ENCODE measurements at regions not wholly inside any gene's neighbourhood (a gene's known extent, or its start where the extent isn't known, plus 50 kb on each side); places are given as distances from the start of the nearest gene placed in this dataset.

DNA sequence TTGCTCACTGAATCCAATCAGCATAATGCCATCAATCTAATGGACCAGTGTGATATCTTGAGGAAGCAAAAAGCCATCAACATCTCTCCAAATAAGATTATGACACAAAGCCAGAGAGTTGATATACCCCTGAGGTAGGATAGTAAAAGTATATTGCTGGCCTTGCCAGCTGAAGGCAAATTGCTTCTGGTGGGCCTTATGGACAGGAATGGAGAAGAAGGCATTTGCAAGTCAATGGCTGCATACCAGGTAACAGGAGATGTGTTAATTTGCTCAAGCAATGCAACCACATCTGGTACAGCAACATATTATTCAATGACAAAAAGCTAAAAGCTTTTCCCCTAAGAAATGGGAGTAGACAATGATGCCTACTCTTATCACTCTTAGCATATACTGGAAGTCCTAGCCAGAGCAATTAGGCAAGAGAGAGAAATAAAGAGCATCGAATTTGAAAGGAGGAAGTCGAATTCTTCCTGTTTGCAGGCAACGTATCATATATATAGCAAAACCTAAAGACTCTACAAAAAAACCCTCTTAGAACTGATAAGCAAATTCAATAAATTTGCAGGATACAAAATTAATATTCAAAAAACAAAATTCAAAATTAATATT lies 216.1 kb upstream of the RASA1 start:
- no peak for DNase-seq (ENCODE audit: low read depth)

DNA sequence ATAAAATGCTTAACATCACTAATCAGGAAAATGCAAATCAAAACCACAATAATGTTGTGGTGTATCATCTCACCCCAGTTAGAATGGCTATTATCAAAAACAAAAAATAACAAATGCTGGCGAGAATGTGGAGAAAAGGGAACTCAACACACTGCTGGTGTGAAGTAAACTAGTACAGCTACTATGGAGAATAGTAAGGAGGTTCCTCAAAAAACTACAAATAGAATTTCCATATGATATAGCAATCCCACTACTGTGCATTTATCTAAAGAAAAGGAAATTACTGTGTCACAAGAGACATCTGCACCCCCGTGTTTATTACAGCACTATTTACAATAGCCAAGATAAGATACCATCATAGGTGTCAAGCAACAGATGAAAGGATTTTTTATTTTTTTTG lies 214.5 kb upstream of the RASA1 start:
- DNase-seq (ENCODE audit: low read depth): no peak

DNA sequence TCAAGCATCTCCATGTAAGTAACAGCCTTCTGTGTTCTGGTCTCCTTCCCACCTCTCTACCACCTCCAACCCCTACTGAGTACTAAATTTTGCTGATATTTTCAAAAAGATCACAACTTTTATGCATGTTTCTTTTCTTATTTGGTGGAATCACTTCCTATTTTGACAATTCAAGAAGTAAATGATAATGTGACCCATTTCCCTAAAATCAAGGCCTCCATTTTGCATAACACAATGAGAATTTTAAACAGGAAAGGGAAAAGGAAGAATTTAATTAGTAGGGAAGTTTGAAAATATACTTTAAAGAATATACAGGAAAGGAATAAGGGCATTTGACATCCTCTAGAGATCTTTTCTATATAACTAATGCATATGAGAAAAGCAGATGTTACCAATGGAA lies 212.9 kb upstream of the RASA1 start:
- no peak for DNase-seq (ENCODE audit: low read depth)

DNA sequence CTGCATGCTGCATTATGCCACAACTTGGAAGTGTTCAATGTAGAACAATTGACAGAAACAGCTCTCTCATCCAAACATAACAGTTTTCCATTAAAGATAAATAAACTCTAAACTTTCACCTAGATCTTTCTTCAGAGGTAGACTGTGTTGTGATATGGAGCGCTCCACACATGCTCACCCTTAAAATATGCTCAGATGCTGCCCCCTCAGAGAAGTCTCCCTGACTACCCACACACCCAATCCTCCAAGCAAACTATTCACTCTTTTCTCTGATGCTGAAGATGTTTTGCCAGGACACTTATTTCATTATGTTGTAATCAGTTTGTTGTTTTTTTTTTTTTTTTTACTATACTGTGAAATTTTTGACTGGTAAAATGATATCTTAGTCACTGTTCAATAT lies 206.6 kb upstream of the RASA1 start:
- DNase-seq (ENCODE audit: low read depth): no peak

DNA sequence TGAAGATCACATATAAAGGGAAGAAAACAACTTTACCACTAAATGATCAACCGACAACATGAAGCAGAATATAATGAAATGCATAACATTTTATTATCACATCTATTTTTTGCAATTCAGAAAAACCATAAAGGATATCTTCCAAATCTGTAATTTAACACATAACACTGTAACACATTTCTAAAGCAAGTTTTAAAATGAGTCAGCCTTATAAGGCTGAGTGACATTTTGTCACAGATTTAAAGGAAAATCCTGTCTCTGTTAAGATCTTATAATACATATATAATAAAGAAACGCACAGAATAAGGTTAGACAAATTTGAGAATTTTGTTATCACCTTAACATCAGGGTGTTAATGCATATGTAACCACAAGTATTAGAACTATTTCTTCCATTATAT lies 198.4 kb upstream of the RASA1 start:
- DNase-seq (ENCODE audit: low read depth): no peak

DNA sequence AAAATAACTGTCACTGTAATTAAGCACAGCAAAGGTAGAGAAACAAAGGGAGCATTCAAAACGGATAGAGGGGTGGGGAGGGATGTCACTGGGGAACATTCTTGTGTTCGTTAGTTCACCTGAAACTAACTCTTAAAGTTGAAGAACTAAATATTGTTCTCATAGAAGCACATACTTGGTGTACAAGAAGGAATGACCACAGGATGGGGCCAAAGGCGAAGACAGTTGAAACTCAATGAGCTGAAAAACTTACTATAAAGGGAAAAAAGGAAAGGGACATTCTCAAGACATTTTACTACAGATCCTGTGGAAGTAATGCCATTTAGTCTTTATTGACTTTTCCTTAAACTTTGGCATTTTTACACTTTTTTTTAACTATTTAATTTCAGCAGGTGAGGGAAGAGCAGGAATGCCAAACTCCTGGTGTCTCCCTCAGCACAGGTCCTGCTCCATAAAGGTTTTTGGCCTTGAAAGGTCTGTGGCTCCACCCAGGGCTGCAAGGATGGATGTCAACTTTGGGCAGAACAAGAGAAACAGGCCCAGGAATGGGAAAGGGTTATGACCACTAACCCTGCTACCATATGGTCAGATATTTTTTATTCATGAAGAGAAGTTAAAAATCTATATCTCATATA lies 197.6 kb upstream of the RASA1 start:
- DNase-seq (ENCODE audit: low read depth): no peak

DNA sequence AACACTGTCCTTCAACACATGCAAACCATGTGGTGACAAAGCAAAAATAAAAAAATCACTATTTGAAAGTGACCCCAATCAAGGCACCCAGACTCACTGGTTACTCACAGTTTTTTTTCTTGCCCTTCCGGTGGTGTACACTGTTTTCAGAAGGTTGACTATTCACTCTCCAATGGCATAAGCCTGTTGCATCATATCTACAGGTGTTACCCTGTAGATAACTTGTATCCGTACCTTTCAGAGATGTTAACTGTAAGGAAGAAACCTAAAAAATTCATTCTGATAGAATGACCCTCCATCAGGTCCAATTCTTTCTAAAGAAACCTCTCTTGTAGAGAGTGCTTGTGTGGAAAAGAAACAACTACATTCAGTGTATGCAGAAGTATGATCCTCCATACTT lies 193.6 kb upstream of the RASA1 start:
- no peak for DNase-seq (ENCODE audit: low read depth)

DNA sequence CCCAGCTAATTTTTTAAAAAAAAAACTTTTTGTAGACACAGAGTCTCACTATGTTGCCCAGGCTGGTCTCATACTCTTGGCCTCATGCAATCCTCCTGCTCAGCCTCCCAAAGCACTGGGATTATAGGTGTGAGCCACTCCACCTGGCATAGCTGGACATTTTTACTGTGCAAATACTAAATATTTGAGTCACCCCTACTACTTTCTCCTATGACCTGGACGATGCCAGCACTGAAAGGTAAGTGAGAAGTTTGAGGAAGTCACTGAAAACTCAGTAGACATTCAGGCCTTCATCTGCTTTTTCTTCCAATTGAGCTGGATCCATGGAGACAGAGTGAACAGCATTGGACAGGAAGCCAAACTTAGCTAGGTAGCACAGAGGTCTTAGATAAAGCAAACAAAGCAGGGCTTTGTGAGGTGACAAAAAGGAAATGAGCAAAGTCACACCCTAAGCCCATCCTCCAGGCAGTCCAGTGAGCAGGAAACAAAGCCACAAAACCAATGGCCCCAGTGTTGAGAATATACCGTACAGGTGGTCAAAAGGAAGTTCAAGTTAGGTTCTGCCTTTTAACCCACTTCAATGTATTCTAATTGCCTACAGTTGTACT lies 192.6 kb upstream of the RASA1 start:
- no peak for DNase-seq (ENCODE audit: low read depth)

DNA sequence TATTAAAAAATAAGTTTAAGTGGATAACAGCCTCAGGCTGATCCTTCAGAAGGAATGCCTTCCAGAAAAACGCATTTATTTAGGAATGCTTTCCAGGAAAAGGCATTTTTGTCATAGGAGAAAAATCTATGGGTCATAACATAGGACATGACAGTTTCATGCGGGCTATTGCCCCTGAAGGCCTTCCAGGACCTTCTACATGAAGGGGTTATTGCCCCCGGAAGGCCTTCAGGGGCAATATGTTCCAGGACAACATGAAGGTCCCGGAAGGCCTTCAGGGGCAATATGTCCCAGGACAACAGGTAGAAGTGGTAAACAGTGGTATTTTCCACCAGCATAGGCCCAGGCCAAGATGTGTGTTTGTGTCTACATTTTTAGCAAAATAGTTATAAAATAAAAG lies 191.3 kb upstream of the RASA1 start:
- no peak for DNase-seq (ENCODE audit: low read depth)

DNA sequence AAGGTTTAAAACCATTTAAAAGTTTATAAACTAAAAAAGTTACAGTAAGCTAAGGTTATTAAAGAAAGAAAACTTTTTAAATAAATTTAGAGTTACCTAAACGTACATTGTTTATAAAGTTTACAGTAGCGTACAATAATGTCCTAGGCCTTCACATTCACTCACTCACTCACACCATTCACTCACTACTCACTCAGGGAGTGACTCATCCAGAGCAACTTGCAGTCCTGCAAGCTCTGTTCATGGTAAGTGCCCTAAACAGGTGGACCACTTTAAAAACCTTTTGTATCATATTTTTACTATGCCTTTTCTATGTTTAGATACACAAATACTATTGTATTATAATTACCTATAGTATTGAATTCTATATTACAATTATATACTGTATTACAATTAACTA lies 190.8 kb upstream of the RASA1 start:
- no peak for DNase-seq (ENCODE audit: low read depth)

DNA sequence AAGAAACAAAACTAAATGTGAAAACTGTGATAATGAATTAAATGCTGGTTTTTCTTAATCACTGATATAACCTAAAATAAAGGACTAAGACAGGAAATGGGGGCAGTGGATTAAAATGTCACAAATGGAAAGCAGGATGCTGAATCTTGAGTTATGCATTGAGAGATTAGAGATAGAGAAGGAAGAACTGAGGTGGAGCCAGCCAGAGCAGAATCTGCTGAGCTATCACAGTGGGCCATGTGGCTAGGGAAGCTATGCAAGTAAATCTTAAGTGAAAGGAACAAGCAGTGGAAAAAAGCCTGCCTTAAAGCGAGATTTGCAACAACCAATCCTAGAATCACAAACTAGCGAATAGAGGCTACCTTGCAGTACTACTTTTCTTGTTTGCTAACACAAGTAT lies 188.5 kb upstream of the RASA1 start:
- no peak for DNase-seq (ENCODE audit: low read depth)

DNA sequence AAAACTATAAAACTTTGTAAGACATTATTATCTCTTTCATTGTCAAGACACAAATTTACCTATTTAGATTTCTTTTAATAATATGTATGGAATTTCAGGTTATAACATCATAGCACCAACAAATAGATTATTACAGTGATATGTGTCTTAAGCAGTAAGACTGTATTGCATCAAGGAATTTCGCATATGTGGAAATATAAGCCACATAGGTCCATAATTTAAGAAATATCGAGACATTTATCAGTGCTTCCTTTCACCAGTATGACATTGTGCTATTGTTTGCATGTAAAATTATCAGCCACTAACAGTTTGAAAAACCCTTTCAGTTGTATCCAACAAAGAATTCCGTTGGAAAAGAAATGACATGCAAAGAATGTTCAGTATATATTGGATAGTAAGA lies 186.7 kb upstream of the RASA1 start:
- no peak for DNase-seq (ENCODE audit: low read depth)

DNA sequence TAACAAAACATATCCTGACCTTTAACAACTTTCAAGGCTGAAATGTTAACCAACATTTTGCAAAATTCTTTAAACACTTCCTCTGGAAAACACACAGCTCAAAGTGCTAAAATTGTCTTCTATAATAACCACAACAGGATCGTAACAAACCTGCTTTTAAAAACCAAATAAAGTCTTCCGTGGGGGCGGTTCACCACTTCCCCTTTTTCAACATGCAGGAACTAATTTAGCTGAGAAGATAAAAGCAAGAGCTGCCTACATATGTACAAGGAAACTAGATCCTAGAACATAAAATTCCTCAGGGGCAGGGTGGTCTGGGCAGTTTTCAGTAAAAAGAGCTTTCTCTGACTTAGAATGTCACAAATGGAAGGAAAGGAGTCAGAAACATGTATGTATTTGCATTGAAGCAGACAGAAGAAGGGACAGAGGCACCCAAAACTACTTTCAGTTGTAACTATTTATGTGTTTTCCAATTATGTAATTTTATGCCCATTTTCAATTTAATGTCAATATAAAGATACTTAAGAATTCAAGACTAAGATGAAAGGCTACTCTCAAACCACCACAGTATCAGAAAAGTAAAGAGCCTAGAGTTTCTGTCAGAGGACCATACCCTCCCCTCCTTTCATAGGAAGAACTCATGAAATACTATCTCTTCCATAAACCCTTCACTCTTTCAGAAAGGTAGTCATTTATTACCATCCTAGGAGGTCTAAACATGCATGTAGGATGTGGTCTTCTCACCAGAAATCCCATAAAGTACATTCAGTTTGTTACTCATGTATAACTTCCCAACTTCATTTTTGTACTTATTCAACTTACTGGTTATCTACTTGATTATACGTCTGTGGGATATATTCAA lies 185.9 kb upstream of the RASA1 start:
- peak; percentile 9 for DNase-seq (ENCODE audit: low read depth)

DNA sequence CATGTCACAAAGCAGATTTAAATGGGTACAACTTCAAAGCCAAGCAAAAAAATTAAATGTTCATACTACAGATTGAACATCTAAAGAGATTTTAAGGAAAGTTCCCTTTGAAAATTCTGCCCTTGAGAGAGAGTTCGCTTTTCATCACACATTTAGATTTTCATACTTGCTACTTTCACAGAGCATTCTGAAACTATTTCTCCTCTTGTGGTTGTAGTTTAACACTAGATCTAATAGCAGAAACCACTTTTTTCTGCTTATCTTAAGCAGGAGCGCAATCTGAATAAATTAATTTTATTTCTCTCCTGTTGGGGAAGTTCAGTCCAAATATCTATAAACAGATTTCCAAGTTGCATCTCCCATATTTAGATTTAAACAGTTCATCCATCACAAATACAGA lies 173.3 kb upstream of the RASA1 start:
- no peak for DNase-seq (ENCODE audit: low read depth)

DNA sequence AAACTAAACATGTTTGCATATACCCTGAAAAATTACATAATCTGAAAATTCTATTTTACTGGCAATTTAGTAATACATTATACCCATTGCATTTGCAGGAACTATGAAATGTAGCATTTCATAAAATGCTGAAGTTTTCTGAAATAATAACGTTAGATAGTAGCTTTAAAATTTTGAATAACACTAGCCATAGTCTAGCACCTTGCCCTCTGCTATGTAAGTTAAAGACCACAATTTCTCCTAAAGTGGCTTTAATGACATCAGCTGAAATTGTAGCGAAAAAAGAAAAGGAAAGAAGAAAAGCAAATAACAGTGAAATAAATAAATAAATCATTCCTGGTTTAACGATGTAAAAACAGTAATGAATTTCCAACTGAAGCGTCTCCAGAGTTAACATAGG lies 172.8 kb upstream of the RASA1 start:
- DNase-seq (ENCODE audit: low read depth): no peak

DNA sequence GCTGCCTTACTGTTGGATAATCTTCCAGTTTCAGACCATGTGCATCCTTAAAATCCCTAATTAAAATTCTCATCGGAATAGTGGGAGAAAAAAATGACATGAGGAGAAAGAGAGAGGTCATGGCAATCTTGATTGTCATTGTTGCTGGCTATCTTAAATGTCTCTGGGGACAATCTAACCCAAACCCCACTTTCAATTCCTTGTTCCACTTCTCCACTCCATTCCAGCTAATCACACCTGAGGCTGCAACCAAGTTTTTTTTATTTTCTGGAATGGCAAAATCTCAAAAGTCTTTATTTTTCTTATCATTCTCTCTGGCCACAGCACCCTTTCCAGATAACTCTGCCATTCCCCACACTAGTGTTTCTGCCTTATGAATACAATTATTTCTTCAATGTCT lies 171.9 kb upstream of the RASA1 start:
- no peak for DNase-seq (ENCODE audit: low read depth)

DNA sequence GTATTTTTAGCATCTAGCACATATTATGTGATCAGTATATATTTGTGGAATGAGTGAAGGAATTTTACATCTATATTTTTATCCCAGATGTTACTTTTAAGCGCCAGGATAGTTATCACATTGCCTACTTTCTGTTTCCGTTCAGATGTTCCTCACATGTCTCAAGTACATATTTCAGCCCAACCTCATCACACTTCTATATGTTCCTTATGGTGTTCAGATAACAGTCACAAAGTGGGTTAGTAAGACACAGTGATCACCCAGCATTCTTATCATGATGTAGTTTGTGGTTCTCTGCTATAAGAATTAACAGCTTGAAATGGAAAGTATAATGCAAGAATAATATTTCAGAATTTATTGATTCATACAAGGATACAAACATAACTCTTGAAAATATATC lies 170.0 kb upstream of the RASA1 start:
- no peak for DNase-seq (ENCODE audit: low read depth)

DNA sequence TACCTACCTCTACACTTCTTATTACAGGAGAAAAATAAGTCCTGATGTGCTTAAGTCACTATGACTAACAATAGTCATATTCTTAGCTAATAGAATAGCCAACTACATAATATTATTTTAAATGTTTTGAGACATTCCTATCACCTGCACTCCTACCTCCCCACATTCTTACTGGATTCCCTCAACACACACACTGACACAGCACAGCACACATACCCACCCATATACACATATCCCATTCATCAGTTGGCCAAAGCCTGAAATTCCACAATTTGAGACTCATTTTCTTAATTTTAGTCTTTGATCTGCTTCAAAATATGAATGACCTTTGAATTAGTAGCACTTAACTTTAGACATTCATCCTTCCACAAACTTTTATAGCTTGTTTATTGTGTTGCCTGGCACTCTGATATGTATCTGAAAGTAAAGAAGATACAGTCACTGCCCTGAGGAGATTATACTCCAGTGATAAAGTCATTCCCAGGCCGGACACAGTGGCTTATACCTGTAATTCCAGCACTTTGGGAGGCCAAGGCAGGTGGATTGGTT lies 168.3 kb upstream of the RASA1 start:
- DNase-seq (ENCODE audit: low read depth): no peak

DNA sequence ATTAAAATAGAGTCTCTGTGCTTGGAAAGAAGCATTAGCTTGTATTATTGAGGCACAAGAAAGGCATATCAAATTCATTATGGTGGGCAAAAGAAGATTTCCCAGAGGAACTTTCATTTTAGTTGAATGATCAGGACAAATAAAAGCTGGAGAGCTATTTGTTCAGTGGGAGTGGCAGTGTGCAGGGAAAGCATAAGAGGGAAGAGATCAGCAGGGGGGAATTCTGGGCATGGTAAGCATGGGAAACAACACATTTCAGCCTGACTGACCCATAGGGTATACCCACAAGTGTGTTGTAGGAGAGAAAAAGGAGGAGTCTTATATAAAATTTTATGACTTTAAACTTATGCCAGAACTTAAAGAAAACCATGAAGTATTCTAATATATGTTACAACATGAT lies 167.7 kb upstream of the RASA1 start:
- DNase-seq (ENCODE audit: low read depth): no peak

DNA sequence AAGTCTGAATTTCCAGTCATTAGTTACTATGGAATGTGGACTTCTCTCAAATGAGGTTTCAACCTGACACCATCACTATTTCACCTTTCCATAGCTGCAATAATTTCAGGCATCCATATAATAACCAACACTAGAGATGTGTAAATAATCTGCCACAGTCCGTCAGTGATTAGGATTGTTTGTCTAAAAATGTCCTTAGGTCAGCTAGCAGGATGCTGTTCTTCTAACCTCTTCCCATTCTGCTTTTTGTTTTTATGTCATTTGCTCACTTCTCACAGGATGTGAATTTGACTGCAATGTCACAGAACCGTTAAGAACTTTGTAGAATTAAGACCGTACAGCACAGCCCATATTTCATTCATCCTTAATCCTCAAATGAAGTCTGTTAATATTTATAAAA lies 166.4 kb upstream of the RASA1 start:
- no peak for DNase-seq (ENCODE audit: low read depth)

DNA sequence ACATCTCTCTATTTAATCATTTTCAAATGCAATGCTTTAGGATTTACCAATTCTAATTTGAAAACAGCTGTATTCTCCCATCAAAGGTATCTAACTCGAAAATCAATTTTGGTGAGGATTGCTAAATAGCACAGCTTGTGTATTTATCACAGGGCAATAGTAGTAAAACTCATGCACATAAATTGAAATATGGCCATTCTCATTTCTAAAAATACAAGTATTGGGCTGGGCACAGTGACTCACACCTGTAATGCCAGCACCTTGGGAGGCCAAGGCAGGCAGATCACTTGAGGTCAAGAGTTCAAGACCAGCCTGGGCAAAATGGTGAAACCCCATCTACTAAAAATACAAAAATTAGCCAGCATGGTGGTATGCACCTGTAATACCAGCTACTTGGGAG lies 164.8 kb upstream of the RASA1 start:
- no peak for DNase-seq (ENCODE audit: low read depth)

DNA sequence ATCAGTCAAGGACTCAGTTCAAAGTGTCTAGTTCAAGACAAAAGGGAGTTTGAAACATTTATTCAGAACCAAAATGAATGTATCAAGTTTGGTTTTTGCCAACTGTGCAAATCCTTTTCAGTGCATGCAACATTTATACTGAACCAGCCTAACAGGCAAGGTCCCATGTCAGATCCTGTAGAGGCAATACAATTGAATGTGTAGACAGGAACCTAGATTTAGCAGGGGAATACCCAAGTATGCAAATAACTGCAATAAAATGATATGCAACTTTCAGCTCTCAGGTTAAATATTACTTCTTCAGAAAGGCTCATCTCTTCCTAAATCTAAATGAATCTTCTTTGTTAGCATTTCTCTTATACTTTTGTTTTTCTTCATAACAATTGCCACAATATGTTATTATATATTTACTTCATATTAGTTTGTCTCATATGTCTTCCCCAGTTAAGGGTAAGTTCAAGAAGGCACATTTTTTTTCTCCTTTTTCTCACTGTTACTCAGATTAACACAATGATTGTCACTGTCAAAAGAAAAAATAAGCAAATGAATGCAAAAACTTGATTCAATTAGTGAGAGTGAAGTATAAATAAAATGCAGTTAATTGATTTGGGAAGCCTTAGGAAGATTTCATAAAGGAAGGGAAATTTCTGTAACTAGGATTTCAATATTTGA lies 163.9 kb upstream of the RASA1 start:
- DNase-seq (ENCODE audit: low read depth): no peak

All from activated T-cell treated with anti-CD3 and anti-CD28 coated beads for 24 hours (primary cell).